PC-3 (cell line): ENCODE measurements at regions not wholly inside any gene's neighbourhood (a gene's known extent, or its start where the extent isn't known, plus 50 kb on each side); places are given as distances from the start of the nearest gene placed in this dataset.

Source experiments
- ATAC-seq: fragments of 200-7000 bp; cut with Tn5 transposase; 2 replicates; pipeline ENCODE4 v1.9.1; 2020; ENCODE audit warnings: mild to moderate bottlenecking, moderate library complexity
- BruUV-seq: library from RNA; stranded (reverse); fragments of 400-500 nt; replicated peaks from 2 replicates; lab custom pipeline; 2021; lab: Mats Ljungman, UMichigan
- CTCF ChIA-PET: fragments of 300-600 bp; sonication (Branson Sonifier 250); formaldehyde crosslinking; loops from one replicate; lab custom pipeline; 2022; ENCODE audit warnings: antibody characterized with exemption; lab: Charles Lee
- POLR2A ChIA-PET: fragments of 300-600 bp; sonication (Branson Sonifier 250); formaldehyde crosslinking; loops from one replicate; lab custom pipeline; 2022; ENCODE audit warnings: antibody characterized with exemption; ENCODE audit not compliant: unreplicated experiment; lab: Charles Lee
- DNase-seq: peaks from one replicate; pipeline ENCODE4 v3.0.0-alpha.2; 2015
- H2AFZ ChIP-seq: fragments of 300-600 bp; sonication (generic); 2 replicates; pipeline ENCODE4 v1.6.0; 2016; ENCODE audit warnings: antibody characterized with exemption, low read length
- H3F3A ChIP-seq: fragments of 300-600 bp; sonication (generic); one replicate; pipeline ENCODE4 v1.6.0; 2017; ENCODE audit warnings: antibody characterized with exemption, low read length, control low read depth, mild to moderate bottlenecking; ENCODE audit not compliant: unreplicated experiment
- H3K27ac ChIP-seq: fragments of 300-600 bp; sonication (generic); 2 replicates; pipeline ENCODE4 v1.5.1; 2016; ENCODE audit warnings: mild to moderate bottlenecking, low read length
- H3K27me3 ChIP-seq: fragments of 300-600 bp; sonication (generic); 2 replicates; pipeline ENCODE4 v1.6.1; 2016; ENCODE audit warnings: low read length, mixed read lengths
- H3K36me3 ChIP-seq: fragments of 300-600 bp; sonication (generic); 2 replicates; pipeline ENCODE4 v1.6.1; 2016; ENCODE audit warnings: low read depth, mixed run types, low read length, mixed read lengths
- H3K4me1 ChIP-seq: fragments of 300-600 bp; sonication (generic); 2 replicates; pipeline ENCODE4 v1.5.1; 2016; ENCODE audit warnings: low read length; ENCODE audit not compliant: insufficient read depth
- H3K4me2 ChIP-seq: fragments of 300-600 bp; sonication (generic); 2 replicates; pipeline ENCODE4 v1.6.0; 2016; ENCODE audit warnings: low read length
- H3K4me3 ChIP-seq: fragments of 300-600 bp; sonication (generic); 2 replicates; pipeline ENCODE4 v1.5.1; 2016; ENCODE audit warnings: mild to moderate bottlenecking, low read length, mixed read lengths
- H3K79me2 ChIP-seq: fragments of 300-600 bp; sonication (generic); 2 replicates; pipeline ENCODE4 v1.6.1; 2017; ENCODE audit warnings: low read length, mixed read lengths
- H3K9ac ChIP-seq: fragments of 300-600 bp; sonication (generic); 2 replicates; pipeline ENCODE4 v1.6.0; 2016; ENCODE audit warnings: mild to moderate bottlenecking, low read length
- H3K9me2 ChIP-seq: fragments of 300-600 bp; sonication (generic); replicated peaks from 2 replicates; pipeline ENCODE4 v1.6.1; 2016; ENCODE audit warnings: mixed run types, low read length, mixed read lengths
- H3K9me3 ChIP-seq: fragments of 300-600 bp; sonication (generic); 2 replicates; pipeline ENCODE4 v1.6.1; 2016; ENCODE audit warnings: low read length, mixed read lengths
- H4K20me1 ChIP-seq: fragments of 300-600 bp; sonication (generic); 2 replicates; pipeline ENCODE4 v1.6.1; 2016; ENCODE audit warnings: low read length, mixed read lengths
- EZH2 ChIP-seq: fragments of 300-600 bp; sonication (generic); IDR thresholded peaks from one replicate; pipeline ENCODE4 v1.6.1; 2017; ENCODE audit warnings: antibody characterized with exemption, mild to moderate bottlenecking, low read length; ENCODE audit not compliant: unreplicated experiment
- EZH2phosphoT487 ChIP-seq: fragments of 300-600 bp; sonication (generic); IDR thresholded peaks from 2 replicates; pipeline ENCODE4 v1.6.1; 2018; ENCODE audit warnings: mild to moderate bottlenecking, antibody characterized with exemption, low read length, borderline replicate concordance
- intact Hi-C: fragments of 100-400 bp; cut with micrococcal nuclease; formaldehyde crosslinking; loops from 2 replicates; pipeline ENCODE4 v1.9.0; 2023
- TF ChIP-seq, protein P1 (sequence below): fragments of 300-600 bp; sonication (generic); conservative IDR thresholded peaks from 2 replicates; pipeline ENCODE4 v1.5.1; 2017; ENCODE audit warnings: antibody characterized with exemption, low read depth, mild to moderate bottlenecking, low read length

GRCh38 chr5:143569722-143570567 lies 166.5 kb upstream of the NR3C1 start:
- Histone ChIP-seq H3K9me3 (no peaks in the 10 kb centered on the region), H3K9ac (no peak overlapping the region), H3K36me3 (no peaks in the 10 kb centered on the region), H3K9me2 (no peaks in the 10 kb centered on the region), H3K4me3 (no peak overlapping the region), H3K4me1 (no peaks in the 10 kb centered on the region), H2AFZ (no peak overlapping the region), H3K79me2 (no peaks in the 10 kb centered on the region), H3K27me3 (no peaks in the 10 kb centered on the region), H3F3A (no peaks in the 10 kb centered on the region), H3K4me2 (no peak overlapping the region), H3K27ac (no peak overlapping the region), H4K20me1 (no peaks in the 10 kb centered on the region)
- ChIA-PET POLR2A (no interaction called here), CTCF (no interaction called here)
- DNase-seq (no peak), ATAC-seq (no peak)
- TF ChIP-seq EZH2 (no peak), EZH2phosphoT487 (no peak)
- TF ChIP-seq, protein P1, sequence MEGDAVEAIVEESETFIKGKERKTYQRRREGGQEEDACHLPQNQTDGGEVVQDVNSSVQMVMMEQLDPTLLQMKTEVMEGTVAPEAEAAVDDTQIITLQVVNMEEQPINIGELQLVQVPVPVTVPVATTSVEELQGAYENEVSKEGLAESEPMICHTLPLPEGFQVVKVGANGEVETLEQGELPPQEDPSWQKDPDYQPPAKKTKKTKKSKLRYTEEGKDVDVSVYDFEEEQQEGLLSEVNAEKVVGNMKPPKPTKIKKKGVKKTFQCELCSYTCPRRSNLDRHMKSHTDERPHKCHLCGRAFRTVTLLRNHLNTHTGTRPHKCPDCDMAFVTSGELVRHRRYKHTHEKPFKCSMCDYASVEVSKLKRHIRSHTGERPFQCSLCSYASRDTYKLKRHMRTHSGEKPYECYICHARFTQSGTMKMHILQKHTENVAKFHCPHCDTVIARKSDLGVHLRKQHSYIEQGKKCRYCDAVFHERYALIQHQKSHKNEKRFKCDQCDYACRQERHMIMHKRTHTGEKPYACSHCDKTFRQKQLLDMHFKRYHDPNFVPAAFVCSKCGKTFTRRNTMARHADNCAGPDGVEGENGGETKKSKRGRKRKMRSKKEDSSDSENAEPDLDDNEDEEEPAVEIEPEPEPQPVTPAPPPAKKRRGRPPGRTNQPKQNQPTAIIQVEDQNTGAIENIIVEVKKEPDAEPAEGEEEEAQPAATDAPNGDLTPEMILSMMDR, result no peak
- intact Hi-C loops, result no loop called here
- no TSS peak for BruUV-seq

DNA sequence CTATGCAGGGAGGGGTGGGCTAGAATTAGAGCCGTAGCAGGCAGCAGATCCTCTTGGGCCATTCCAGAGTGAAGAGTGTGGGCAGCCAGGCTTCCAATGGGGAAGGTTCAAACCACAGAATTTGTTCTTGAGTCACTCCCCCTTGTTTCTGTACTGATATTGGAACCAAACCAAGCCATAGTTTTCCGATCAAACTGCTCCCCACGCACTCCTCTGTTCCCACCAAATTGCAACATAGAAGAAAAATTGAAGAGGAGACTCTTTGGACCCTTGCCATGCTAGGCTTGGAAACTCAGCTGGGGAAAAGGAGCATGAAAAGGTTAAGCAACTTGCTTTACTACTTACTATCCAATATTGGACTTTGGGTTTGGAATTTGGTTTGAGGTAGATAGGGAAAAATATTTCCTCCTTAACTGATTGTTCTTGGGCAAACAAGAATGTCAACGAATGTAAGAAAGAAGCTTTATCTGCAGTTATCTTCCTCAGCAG lies 165.8 kb upstream of the NR3C1 start:
- Histone ChIP-seq H3K79me2 (no peaks in the 10 kb centered on the region), H3K9ac (no peak overlapping the region), H3K4me3 (no peak overlapping the region), H3K4me1 (no peaks in the 10 kb centered on the region), H3K4me2 (no peak overlapping the region), H3F3A (no peaks in the 10 kb centered on the region), H3K9me3 (no peaks in the 10 kb centered on the region), H2AFZ (no peak overlapping the region), H3K27me3 (no peaks in the 10 kb centered on the region), H3K36me3 (no peaks in the 10 kb centered on the region), H3K27ac (no peak overlapping the region), H4K20me1 (no peaks in the 10 kb centered on the region), H3K9me2 (no peaks in the 10 kb centered on the region)
- ATAC-seq (no peak), DNase-seq (no peak)
- POLR2A ChIA-PET, result no interaction called here
- no TSS peak for BruUV-seq
- intact Hi-C loops, result no loop called here
- TF ChIP-seq EZH2phosphoT487 (no peak), EZH2 (no peak)
- TF ChIP-seq, protein P1, result no peak
- CTCF ChIA-PET, result no interaction called here
